Activated CD8-positive, alpha-beta memory T cell treated with anti-CD3 and anti-CD28 coated beads, Interleukin-2, amount 10 ng/mL, durations not matched to agents 7 days and 5 days (primary cell): ENCODE measurements at regions not wholly inside any gene's neighbourhood (a gene's known extent, or its start where the extent isn't known, plus 50 kb on each side); places are given as distances from the start of the nearest gene placed in this dataset.

ENCODE experiments used
- ATAC-seq: fragments of 150-1000 bp; cut with Tn5 transposase; one replicate; pipeline ENCODE4 v1.10.0; 2021; ENCODE audit warnings: moderate library complexity
- CTCF ChIA-PET: fragments of 350-600 bp; sonication (Branson Sonifier 250); formaldehyde crosslinking; loops from one replicate; lab custom pipeline; 2021; ENCODE audit warnings: antibody characterized with exemption; lab: Charles Lee
- DNase-seq: peaks from one replicate; pipeline ENCODE4 v3.0.0-alpha.2; 2020
- H3K27ac Mint-ChIP-seq: one replicate; pipeline ENCODE4 v1.8.0; 2021; ENCODE audit warnings: mild to moderate bottlenecking, mixed read lengths
- H3K27me3 Mint-ChIP-seq: one replicate; pipeline ENCODE4 v1.8.0; 2021; ENCODE audit warnings: mixed read lengths
- H3K36me3 Mint-ChIP-seq: one replicate; pipeline ENCODE4 v1.8.0; 2021; ENCODE audit warnings: mild to moderate bottlenecking, mixed read lengths
- H3K4me1 Mint-ChIP-seq: one replicate; pipeline ENCODE4 v1.8.0; 2021; ENCODE audit warnings: mixed read lengths
- H3K4me3 Mint-ChIP-seq: one replicate; pipeline ENCODE4 v1.8.0; 2021; ENCODE audit warnings: mild to moderate bottlenecking, moderate library complexity, mixed read lengths
- H3K9me3 Mint-ChIP-seq: one replicate; pipeline ENCODE4 v1.8.0; 2022; ENCODE audit warnings: low read depth, mixed read lengths

- Mint-ChIP-seq H3K36me3 (no peaks in the 10 kb centered on the region), H3K9me3 (no peaks in the 10 kb centered on the region), H3K4me3 (no peak overlapping the region), H3K27ac (no peak overlapping the region), H3K27me3 (no peaks in the 10 kb centered on the region), H3K4me1 (no peaks in the 10 kb centered on the region)
- no peak for ATAC-seq
- DNase-seq, result no peak
- CTCF ChIA-PET, result interaction anchor here (0.6 kb wide), 1 partner anchor 423 kb away, joined by 3 read pairs; no protein-coding TSS in a partner anchor
Measured at GRCh38 chr2:157938556-157938955, 62.4 kb upstream of the ACVR1 start.

- Mint-ChIP-seq H3K36me3 (no peaks in the 10 kb centered on the region), H3K27ac (no peak overlapping the region), H3K4me1 (no peaks in the 10 kb centered on the region), H3K9me3 (no peaks in the 10 kb centered on the region), H3K27me3 (no peaks in the 10 kb centered on the region), H3K4me3 (no peak overlapping the region)
- CTCF ChIA-PET, result interaction anchor here (0.7 to 1.0 kb wide), 3 partner anchors 27 to 609 kb away, joined by 3 read pairs; no protein-coding TSS in a partner anchor
- no peak for ATAC-seq
- DNase-seq, result no peak
Measured at GRCh38 chr2:157936406-157936805, 60.3 kb upstream of the ACVR1 start.

GRCh38 chr2:157935378-157935906, 59.3 kb upstream of the ACVR1 start:
- Mint-ChIP-seq H3K9me3 (no peaks in the 10 kb centered on the region), H3K4me3 (no peak overlapping the region), H3K27me3 (no peaks in the 10 kb centered on the region), H3K27ac (no peak overlapping the region), H3K36me3 (no peaks in the 10 kb centered on the region), H3K4me1 (no peaks in the 10 kb centered on the region)
- ATAC-seq, result no peak
- DNase-seq, result no peak
- CTCF ChIA-PET, result no interaction called here

- Mint-ChIP-seq H3K9me3 (no peaks in the 10 kb centered on the region), H3K36me3 (no peaks in the 10 kb centered on the region), H3K27ac (no peak overlapping the region), H3K27me3 (no peaks in the 10 kb centered on the region), H3K4me3 (no peak overlapping the region), H3K4me1 (no peaks in the 10 kb centered on the region)
- CTCF ChIA-PET, result interaction anchor here (0.8 kb wide), 1 partner anchor 33 kb away, joined by 4 read pairs; no protein-coding TSS in a partner anchor
- ATAC-seq (no peak), DNase-seq (no peak)
Measured at GRCh38 chr2:157934684-157935377, 58.7 kb upstream of the ACVR1 start.

- H3K4me3 Mint-ChIP-seq, result no peak overlapping the region
- no peaks in the 10 kb centered on the region for H3K36me3 Mint-ChIP-seq
- peaks cover 2% of the 10 kb centered on the region for H3K9me3 Mint-ChIP-seq
- DNase-seq, result no peak
- CTCF ChIA-PET, result no interaction called here
- no peak overlapping the region for H3K27ac Mint-ChIP-seq
- no peaks in the 10 kb centered on the region for H3K27me3 Mint-ChIP-seq
- no peaks in the 10 kb centered on the region for H3K4me1 Mint-ChIP-seq
- ATAC-seq, result no peak
Measured at GRCh38 chr2:157933160-157933920, 57.2 kb upstream of the ACVR1 start.

- CTCF ChIA-PET, result no interaction called here
- DNase-seq, result no peak
- Mint-ChIP-seq H3K27me3 (no peaks in the 10 kb centered on the region), H3K4me3 (no peak overlapping the region), H3K9me3 (peaks cover 2% of the 10 kb centered on the region), H3K36me3 (no peaks in the 10 kb centered on the region), H3K4me1 (no peaks in the 10 kb centered on the region), H3K27ac (no peak overlapping the region)
- no peak for ATAC-seq
Measured at GRCh38 chr2:157932480-157933159, 56.5 kb upstream of the ACVR1 start.

GRCh38 chr2:157931542-157931941, 55.4 kb upstream of the ACVR1 start:
- Mint-ChIP-seq H3K4me3 (no peak overlapping the region), H3K4me1 (no peaks in the 10 kb centered on the region), H3K27me3 (no peaks in the 10 kb centered on the region), H3K9me3 (peaks cover 2% of the 10 kb centered on the region), H3K36me3 (no peaks in the 10 kb centered on the region), H3K27ac (no peak overlapping the region)
- DNase-seq (no peak), ATAC-seq (no peak)
- CTCF ChIA-PET, result interaction anchor here (1.1 kb wide), 1 partner anchor 303 kb away, joined by 3 read pairs; no protein-coding TSS in a partner anchor

GRCh38 chr2:157930728-157931127, 54.6 kb upstream of the ACVR1 start:
- Mint-ChIP-seq H3K36me3 (no peaks in the 10 kb centered on the region), H3K4me3 (no peak overlapping the region)
- CTCF ChIA-PET, result no interaction called here

GRCh38 chr2:157929871-157930667, 53.9 kb upstream of the ACVR1 start:
- H3K36me3 Mint-ChIP-seq, result no peaks in the 10 kb centered on the region
- ATAC-seq, result no peak
- CTCF ChIA-PET, result no interaction called here

More at GRCh38 chr2:157930728-157931127, 54.6 kb upstream of the ACVR1 start:
- no peaks in the 10 kb centered on the region for H3K4me1 Mint-ChIP-seq
- DNase-seq, result no peak
- H3K27ac Mint-ChIP-seq, result no peak overlapping the region
- no peak for ATAC-seq
- no peaks in the 10 kb centered on the region for H3K27me3 Mint-ChIP-seq
- H3K9me3 Mint-ChIP-seq, result peaks cover 2% of the 10 kb centered on the region

GRCh38 chr2:157928372-157928771, 52.2 kb upstream of the ACVR1 start:
- CTCF ChIA-PET, result interaction anchor here (0.8 to 1.0 kb wide), 2 partner anchors 16 to 27 kb away, joined by 3 read pairs; no protein-coding TSS in a partner anchor
- no peaks in the 10 kb centered on the region for H3K36me3 Mint-ChIP-seq
- no peak overlapping the region for H3K27ac Mint-ChIP-seq
- H3K9me3 Mint-ChIP-seq, result peaks cover 2% of the 10 kb centered on the region
- no peak overlapping the region for H3K4me3 Mint-ChIP-seq
- ATAC-seq, result no peak
- no peaks in the 10 kb centered on the region for H3K27me3 Mint-ChIP-seq
- DNase-seq, result no peak
- no peaks in the 10 kb centered on the region for H3K4me1 Mint-ChIP-seq

More at GRCh38 chr2:157929871-157930667, 53.9 kb upstream of the ACVR1 start:
- Mint-ChIP-seq H3K27ac (no peak overlapping the region), H3K27me3 (no peaks in the 10 kb centered on the region), H3K9me3 (peaks cover 2% of the 10 kb centered on the region), H3K4me3 (no peak overlapping the region), H3K4me1 (no peaks in the 10 kb centered on the region)
- no peak for DNase-seq

- H3K27me3 Mint-ChIP-seq, result no peaks in the 10 kb centered on the region
- CTCF ChIA-PET, result no interaction called here
- ATAC-seq (no peak), DNase-seq (no peak)
- H3K4me1 Mint-ChIP-seq, result no peaks in the 10 kb centered on the region
- no peaks in the 10 kb centered on the region for H3K36me3 Mint-ChIP-seq
- H3K27ac Mint-ChIP-seq, result no peak overlapping the region
- no peak overlapping the region for H3K4me3 Mint-ChIP-seq
- peaks cover 2% of the 10 kb centered on the region for H3K9me3 Mint-ChIP-seq
Measured at GRCh38 chr2:157927155-157927554, 51.0 kb upstream of the ACVR1 start.
